SK-N-SH treated with all-trans-retinoic acid at 6 μM for 48 hours (cell line): ENCODE measurements at regions not wholly inside any gene's neighbourhood (a gene's known extent, or its start where the extent isn't known, plus 50 kb on each side); places are given as distances from the start of the nearest gene placed in this dataset.

ENCODE experiments used
- ATAC-seq: fragments of 200-7000 bp; cut with Tn5 transposase; 3 replicates; pipeline ENCODE4 v1.9.1; 2020; ENCODE audit warnings: mild to moderate bottlenecking, moderate library complexity
- BACH2 ChIP-seq: fragments of 250-450 bp; sonication (Bioruptor Pico); IDR thresholded peaks from 2 replicates; pipeline ENCODE4 v1.9.0; 2021; ENCODE audit warnings: mild to moderate bottlenecking, borderline replicate concordance
- CREB5 ChIP-seq: fragments of 250-450 bp; sonication (Bioruptor Pico); IDR thresholded peaks from 2 replicates; pipeline ENCODE4 v1.5.1; 2020; ENCODE audit warnings: low read depth, mild to moderate bottlenecking, moderate library complexity
- CSDC2 ChIP-seq: fragments of 250-450 bp; sonication (Bioruptor Pico); IDR thresholded peaks from 2 replicates; pipeline ENCODE4 v1.5.0; 2020; ENCODE audit warnings: mild to moderate bottlenecking, moderate library complexity
- CSRNP3 ChIP-seq: fragments of 250-450 bp; sonication (Bioruptor Pico); IDR thresholded peaks from 2 replicates; pipeline ENCODE4 v1.5.1; 2021; ENCODE audit warnings: mild to moderate bottlenecking, moderate library complexity
- ESRRG ChIP-seq: fragments of 250-450 bp; sonication (Bioruptor Pico); IDR thresholded peaks from 2 replicates; pipeline ENCODE4 v1.6.1; 2021; ENCODE audit warnings: mild to moderate bottlenecking
- GLIS3 ChIP-seq: fragments of 250-450 bp; sonication (Bioruptor Pico); IDR thresholded peaks from 2 replicates; pipeline ENCODE4 v1.5.0; 2020; ENCODE audit warnings: mild to moderate bottlenecking, moderate library complexity
- ISL1 ChIP-seq: fragments of 250-450 bp; sonication (Bioruptor Pico); IDR thresholded peaks from 2 replicates; pipeline ENCODE4 v2.1.2; 2022; ENCODE audit warnings: mild to moderate bottlenecking, moderate library complexity
- OSR1 ChIP-seq: fragments of 250-450 bp; sonication (Bioruptor Pico); IDR thresholded peaks from 2 replicates; pipeline ENCODE4 v1.8.0; 2022; ENCODE audit warnings: moderate library complexity, mild to moderate bottlenecking, inconsistent platforms
- PATZ1 ChIP-seq: fragments of 250-450 bp; sonication (Bioruptor Pico); IDR thresholded peaks from 2 replicates; pipeline ENCODE4 v1.8.0; 2020; ENCODE audit warnings: mild to moderate bottlenecking, moderate library complexity, borderline replicate concordance
- PPARA ChIP-seq: fragments of 250-450 bp; sonication (Bioruptor Pico); IDR thresholded peaks from 2 replicates; pipeline ENCODE4 v1.5.0; 2020; ENCODE audit warnings: mild to moderate bottlenecking, borderline replicate concordance
- RARB ChIP-seq: fragments of 250-450 bp; sonication (Bioruptor Pico); IDR thresholded peaks from 2 replicates; pipeline ENCODE4 v1.8.0; 2021; ENCODE audit warnings: mild to moderate bottlenecking, moderate library complexity
- TCF4 ChIP-seq: fragments of 250-450 bp; sonication (Bioruptor Pico); IDR thresholded peaks from 2 replicates; pipeline ENCODE4 v1.8.0; 2021; ENCODE audit warnings: mild to moderate bottlenecking, moderate library complexity, borderline replicate concordance
- ZFP3 ChIP-seq: fragments of 250-450 bp; sonication (Bioruptor Pico); IDR thresholded peaks from 2 replicates; pipeline ENCODE4 v1.5.0; 2020; ENCODE audit warnings: mild to moderate bottlenecking, moderate library complexity
- ZFP30 ChIP-seq: fragments of 450-650 bp; formaldehyde crosslinking; IDR thresholded peaks from 2 replicates; pipeline ENCODE4 v1.5.0; 2022; ENCODE audit warnings: mild to moderate bottlenecking, moderate library complexity
- ZNF565 ChIP-seq: fragments of 450-650 bp; formaldehyde crosslinking; conservative IDR thresholded peaks from 2 replicates; pipeline ENCODE4 v1.5.0; 2020; ENCODE audit warnings: low read depth, mild to moderate bottlenecking, moderate library complexity
- ZNF70 ChIP-seq: fragments of 450-650 bp; formaldehyde crosslinking; IDR thresholded peaks from 2 replicates; pipeline ENCODE4 v1.5.0; 2020; ENCODE audit warnings: mild to moderate bottlenecking, moderate library complexity
- TF ChIP-seq, protein P1 (sequence below): fragments of 250-450 bp; sonication (Bioruptor Pico); IDR thresholded peaks from 2 replicates; pipeline ENCODE4 v1.8.0; 2021; ENCODE audit warnings: low read depth, mild to moderate bottlenecking, moderate library complexity, borderline replicate concordance
- TF ChIP-seq, protein P2 (sequence below): fragments of 250-450 bp; sonication (Bioruptor Pico); IDR thresholded peaks from 2 replicates; pipeline ENCODE4 v1.5.0; 2020; ENCODE audit warnings: mild to moderate bottlenecking, moderate library complexity

GRCh38 chr9:80107931-80108660, 536.3 kb downstream of the TLE4 start (continued):
- TF ChIP-seq CREB5 (CRISPR knock-in tag): no peak

DNA sequence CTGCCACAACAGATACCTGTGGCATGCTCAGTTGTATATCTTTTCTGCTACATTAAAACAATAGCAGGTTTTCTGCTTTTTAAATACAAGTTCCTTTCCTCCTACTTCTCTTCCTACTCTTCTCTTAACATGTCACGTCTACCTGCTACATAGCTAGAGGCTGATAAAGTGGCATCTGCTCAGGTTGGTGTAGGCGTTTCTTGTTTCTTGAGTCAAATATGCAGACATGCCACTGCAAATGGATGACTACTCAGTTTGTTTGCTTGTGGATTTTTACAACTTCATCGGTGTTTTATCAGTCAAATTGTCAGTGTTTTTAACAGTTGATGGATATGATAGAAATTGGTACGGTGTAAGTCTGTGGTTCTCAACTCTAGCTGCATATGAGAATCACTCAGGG, 525.7 kb downstream of the TLE4 start:
- no peak for ATAC-seq
- TF ChIP-seq CSRNP3 (CRISPR knock-in tag) (no peak), ESRRG (no peak), GLIS3 (CRISPR knock-in tag) (no peak), CREB5 (CRISPR knock-in tag) (no peak), ZNF565 (CRISPR knock-in tag) (no peak), ZNF70 (no peak), ISL1 (CRISPR knock-in tag) (no peak)
- TF ChIP-seq, protein P1, sequence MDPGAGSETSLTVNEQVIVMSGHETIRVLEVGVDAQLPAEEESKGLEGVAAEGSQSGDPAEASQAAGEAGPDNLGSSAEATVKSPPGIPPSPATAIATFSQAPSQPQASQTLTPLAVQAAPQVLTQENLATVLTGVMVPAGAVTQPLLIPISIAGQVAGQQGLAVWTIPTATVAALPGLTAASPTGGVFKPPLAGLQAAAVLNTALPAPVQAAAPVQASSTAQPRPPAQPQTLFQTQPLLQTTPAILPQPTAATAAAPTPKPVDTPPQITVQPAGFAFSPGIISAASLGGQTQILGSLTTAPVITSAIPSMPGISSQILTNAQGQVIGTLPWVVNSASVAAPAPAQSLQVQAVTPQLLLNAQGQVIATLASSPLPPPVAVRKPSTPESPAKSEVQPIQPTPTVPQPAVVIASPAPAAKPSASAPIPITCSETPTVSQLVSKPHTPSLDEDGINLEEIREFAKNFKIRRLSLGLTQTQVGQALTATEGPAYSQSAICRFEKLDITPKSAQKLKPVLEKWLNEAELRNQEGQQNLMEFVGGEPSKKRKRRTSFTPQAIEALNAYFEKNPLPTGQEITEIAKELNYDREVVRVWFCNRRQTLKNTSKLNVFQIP (CRISPR knock-in tag): no peak
- TF ChIP-seq, all 23 proteins: peak for 0

GRCh38 chr9:80094176-80094771, 522.5 kb downstream of the TLE4 start:
- TF ChIP-seq RARB (CRISPR knock-in tag) (no peak), CSDC2 (no peak), BACH2 (no peak), ESRRG (no peak), PATZ1 (no peak), TCF4 (CRISPR knock-in tag) (no peak), ZFP30 (no peak), ISL1 (CRISPR knock-in tag) (no peak)
- TF ChIP-seq, protein P2, sequence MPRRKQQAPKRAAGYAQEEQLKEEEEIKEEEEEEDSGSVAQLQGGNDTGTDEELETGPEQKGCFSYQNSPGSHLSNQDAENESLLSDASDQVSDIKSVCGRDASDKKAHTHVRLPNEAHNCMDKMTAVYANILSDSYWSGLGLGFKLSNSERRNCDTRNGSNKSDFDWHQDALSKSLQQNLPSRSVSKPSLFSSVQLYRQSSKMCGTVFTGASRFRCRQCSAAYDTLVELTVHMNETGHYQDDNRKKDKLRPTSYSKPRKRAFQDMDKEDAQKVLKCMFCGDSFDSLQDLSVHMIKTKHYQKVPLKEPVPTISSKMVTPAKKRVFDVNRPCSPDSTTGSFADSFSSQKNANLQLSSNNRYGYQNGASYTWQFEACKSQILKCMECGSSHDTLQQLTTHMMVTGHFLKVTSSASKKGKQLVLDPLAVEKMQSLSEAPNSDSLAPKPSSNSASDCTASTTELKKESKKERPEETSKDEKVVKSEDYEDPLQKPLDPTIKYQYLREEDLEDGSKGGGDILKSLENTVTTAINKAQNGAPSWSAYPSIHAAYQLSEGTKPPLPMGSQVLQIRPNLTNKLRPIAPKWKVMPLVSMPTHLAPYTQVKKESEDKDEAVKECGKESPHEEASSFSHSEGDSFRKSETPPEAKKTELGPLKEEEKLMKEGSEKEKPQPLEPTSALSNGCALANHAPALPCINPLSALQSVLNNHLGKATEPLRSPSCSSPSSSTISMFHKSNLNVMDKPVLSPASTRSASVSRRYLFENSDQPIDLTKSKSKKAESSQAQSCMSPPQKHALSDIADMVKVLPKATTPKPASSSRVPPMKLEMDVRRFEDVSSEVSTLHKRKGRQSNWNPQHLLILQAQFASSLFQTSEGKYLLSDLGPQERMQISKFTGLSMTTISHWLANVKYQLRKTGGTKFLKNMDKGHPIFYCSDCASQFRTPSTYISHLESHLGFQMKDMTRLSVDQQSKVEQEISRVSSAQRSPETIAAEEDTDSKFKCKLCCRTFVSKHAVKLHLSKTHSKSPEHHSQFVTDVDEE (CRISPR knock-in tag): no peak
- no peak for ATAC-seq

DNA sequence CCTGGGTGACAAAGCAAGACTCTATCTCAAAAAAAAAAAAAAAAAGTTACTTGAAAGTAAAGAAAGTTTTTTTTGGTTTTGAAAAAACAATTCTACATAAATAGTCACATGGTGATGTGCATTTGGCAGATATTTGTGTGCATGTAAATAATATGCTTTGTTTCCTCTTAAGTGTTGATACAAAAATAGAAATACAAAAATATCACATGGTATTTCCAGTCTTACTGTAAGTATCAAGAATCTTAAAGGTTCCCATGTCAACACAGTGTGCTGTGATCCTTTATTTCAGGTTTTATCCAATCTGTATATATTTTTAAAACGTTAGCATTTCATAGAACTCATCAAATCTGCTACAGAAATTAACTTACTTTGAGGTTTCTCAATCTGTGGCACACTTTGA, 521.9 kb downstream of the TLE4 start:
- ATAC-seq: no peak
- TF ChIP-seq RARB (CRISPR knock-in tag) (no peak), PPARA (CRISPR knock-in tag) (no peak), PATZ1 (no peak), ZFP3 (no peak), OSR1 (CRISPR knock-in tag) (no peak), ESRRG (no peak), CSRNP3 (CRISPR knock-in tag) (no peak), TCF4 (CRISPR knock-in tag) (no peak)
- TF ChIP-seq, protein P1 (CRISPR knock-in tag): no peak
